ENCODE measurements at regions not wholly inside any gene's neighbourhood (a gene's known extent, or its start where the extent isn't known, plus 50 kb on each side); places are given as distances from the start of the nearest gene placed in this dataset.

- DNase-seq: no peak
These were observed 99.3 kb downstream of the GLUL start for GRCh38 chr1:182292193-182292741.

- no peak for DNase-seq
These were observed 99.9 kb downstream of the GLUL start for GRCh38 chr1:182291584-182292192.

- no peak for DNase-seq
These were observed 102.6 kb downstream of the GLUL start for GRCh38 chr1:182288749-182289604.

- no peak for DNase-seq
These were observed 104.8 kb downstream of the GLUL start for GRCh38 chr1:182286761-182287160.

GRCh38 chr1:182283746-182284544 lies 107.6 kb downstream of the GLUL start:
- no peak for DNase-seq

GRCh38 chr1:182281541-182281940 lies 110.0 kb downstream of the GLUL start:
- DNase-seq: no peak

GRCh38 chr1:182280504-182280900 lies 111.1 kb downstream of the GLUL start:
- DNase-seq: no peak

- DNase-seq: peak; percentile 54
These were observed 111.7 kb downstream of the GLUL start for GRCh38 chr1:182279724-182280503.

GRCh38 chr1:182279302-182279701 lies 112.3 kb downstream of the GLUL start:
- no peak for DNase-seq

- no peak for DNase-seq
These were observed 113.2 kb downstream of the GLUL start for GRCh38 chr1:182278144-182279054.

GRCh38 chr1:182275271-182275670 lies 116.3 kb downstream of the GLUL start:
- DNase-seq: no peak

GRCh38 chr1:182274618-182275017 lies 117.0 kb downstream of the GLUL start:
- DNase-seq: no peak

GRCh38 chr1:182270731-182271130 lies 120.9 kb downstream of the GLUL start:
- DNase-seq: no peak

GRCh38 chr1:182269097-182269496 lies 122.5 kb downstream of the GLUL start:
- DNase-seq: no peak

GRCh38 chr1:182268669-182269068 lies 122.9 kb downstream of the GLUL start:
- no peak for DNase-seq

GRCh38 chr1:182264185-182264584 lies 127.4 kb downstream of the GLUL start:
- DNase-seq: no peak

- no peak for DNase-seq
These were observed 127.9 kb downstream of the GLUL start for GRCh38 chr1:182263706-182264105.

GRCh38 chr1:182262425-182262824 lies 129.2 kb downstream of the GLUL start:
- no peak for DNase-seq

GRCh38 chr1:182261655-182262054 lies 129.9 kb downstream of the GLUL start:
- no peak for DNase-seq

GRCh38 chr1:182260516-182260915 lies 131.1 kb downstream of the GLUL start:
- no peak for DNase-seq

- no peak for DNase-seq
These were observed 131.6 kb downstream of the GLUL start for GRCh38 chr1:182259968-182260367.
